HEK293 (cell line): ENCODE measurements at regions not wholly inside any gene's neighbourhood (a gene's known extent, or its start where the extent isn't known, plus 50 kb on each side); places are given as distances from the start of the nearest gene placed in this dataset.

Experiments used
- TF ChIP-seq, protein P1 (sequence below): fragments of 450-650 bp; formaldehyde crosslinking; IDR thresholded peaks from 2 replicates; pipeline ENCODE4 v1.5.1; 2016; ENCODE audit warnings: missing biosample characterization, missing genetic modification characterization
- TF ChIP-seq, protein P2 (sequence below): IDR thresholded peaks from 2 replicates; pipeline ENCODE4 v1.6.1; 2011; ENCODE audit warnings: mild to moderate bottlenecking, low read depth, low read length, borderline replicate concordance

DNA sequence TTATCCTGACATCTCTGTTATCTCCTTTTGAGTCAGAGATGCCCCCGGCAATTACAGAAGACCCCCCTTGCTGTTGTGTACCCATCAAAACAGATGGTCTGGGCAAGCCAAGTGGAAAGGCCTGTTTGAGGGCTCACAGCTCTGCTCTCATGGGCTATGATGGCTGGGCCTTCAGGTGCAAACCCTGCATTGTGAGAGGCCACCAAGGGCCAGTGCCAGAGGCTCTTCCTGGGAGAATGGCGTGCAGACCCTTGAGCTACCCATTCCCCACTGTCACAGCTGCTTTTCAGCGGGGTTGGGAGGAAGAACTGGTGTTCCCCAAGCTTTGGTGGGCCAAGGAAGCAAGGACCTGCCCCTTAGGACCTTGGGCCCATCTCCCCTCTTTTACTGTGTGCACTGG is 174.7 kb upstream of the PPP1R26 start:
- TF ChIP-seq, protein P1, sequence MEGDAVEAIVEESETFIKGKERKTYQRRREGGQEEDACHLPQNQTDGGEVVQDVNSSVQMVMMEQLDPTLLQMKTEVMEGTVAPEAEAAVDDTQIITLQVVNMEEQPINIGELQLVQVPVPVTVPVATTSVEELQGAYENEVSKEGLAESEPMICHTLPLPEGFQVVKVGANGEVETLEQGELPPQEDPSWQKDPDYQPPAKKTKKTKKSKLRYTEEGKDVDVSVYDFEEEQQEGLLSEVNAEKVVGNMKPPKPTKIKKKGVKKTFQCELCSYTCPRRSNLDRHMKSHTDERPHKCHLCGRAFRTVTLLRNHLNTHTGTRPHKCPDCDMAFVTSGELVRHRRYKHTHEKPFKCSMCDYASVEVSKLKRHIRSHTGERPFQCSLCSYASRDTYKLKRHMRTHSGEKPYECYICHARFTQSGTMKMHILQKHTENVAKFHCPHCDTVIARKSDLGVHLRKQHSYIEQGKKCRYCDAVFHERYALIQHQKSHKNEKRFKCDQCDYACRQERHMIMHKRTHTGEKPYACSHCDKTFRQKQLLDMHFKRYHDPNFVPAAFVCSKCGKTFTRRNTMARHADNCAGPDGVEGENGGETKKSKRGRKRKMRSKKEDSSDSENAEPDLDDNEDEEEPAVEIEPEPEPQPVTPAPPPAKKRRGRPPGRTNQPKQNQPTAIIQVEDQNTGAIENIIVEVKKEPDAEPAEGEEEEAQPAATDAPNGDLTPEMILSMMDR (tag by site-specific recombination): no peak
- TF ChIP-seq, protein P2, sequence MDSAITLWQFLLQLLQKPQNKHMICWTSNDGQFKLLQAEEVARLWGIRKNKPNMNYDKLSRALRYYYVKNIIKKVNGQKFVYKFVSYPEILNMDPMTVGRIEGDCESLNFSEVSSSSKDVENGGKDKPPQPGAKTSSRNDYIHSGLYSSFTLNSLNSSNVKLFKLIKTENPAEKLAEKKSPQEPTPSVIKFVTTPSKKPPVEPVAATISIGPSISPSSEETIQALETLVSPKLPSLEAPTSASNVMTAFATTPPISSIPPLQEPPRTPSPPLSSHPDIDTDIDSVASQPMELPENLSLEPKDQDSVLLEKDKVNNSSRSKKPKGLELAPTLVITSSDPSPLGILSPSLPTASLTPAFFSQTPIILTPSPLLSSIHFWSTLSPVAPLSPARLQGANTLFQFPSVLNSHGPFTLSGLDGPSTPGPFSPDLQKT: no peak
